OCI-LY1 (cell line): ENCODE measurements at regions not wholly inside any gene's neighbourhood (a gene's known extent, or its start where the extent isn't known, plus 50 kb on each side); places are given as distances from the start of the nearest gene placed in this dataset.

Experiments used
- CTCF ChIP-seq: fragments of 200-600 bp; sonication (generic), shearing (Covaris generic); IDR thresholded peaks from 2 replicates; pipeline ENCODE4 v1.5.1; 2017; ENCODE audit warnings: mild to moderate bottlenecking, antibody characterized with exemption, low read length, moderate library complexity, mixed read lengths
- EZH2 ChIP-seq: fragments of 200-600 bp; sonication (generic), shearing (Covaris generic); IDR thresholded peaks from 2 replicates; pipeline ENCODE4 v1.8.0; 2017; ENCODE audit warnings: borderline replicate concordance, mixed run types, mild to moderate bottlenecking, antibody characterized with exemption, low read length, moderate library complexity, mixed read lengths

DNA sequence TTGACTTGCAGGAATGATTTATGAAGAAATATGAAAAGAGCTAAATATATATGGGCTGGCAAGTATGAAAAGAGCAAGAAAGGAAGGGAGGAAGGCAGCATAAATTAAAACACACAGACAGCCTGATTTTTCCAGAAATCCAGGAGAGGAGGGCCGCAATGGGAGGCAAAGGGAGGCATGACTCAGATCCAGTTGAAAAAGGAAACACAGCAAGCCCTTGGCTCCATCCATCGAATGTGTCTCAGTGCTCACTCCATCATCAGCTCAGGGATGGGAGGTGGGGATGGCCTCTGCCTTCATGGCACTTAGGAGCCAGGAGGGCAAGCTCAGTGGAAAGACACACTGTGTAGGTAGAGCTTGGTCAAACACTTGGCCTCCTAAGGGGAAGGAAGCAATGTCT lies 75.7 kb upstream of the PDZD8 start:
- TF ChIP-seq CTCF (no peak), EZH2 (no peak)
